H1 (cell line): ENCODE measurements at regions not wholly inside any gene's neighbourhood (a gene's known extent, or its start where the extent isn't known, plus 50 kb on each side); places are given as distances from the start of the nearest gene placed in this dataset.

ENCODE experiments used
- TF ChIP-seq, protein P1 (sequence below): IDR thresholded peaks from 2 replicates; pipeline ENCODE4 v1.6.1; 2011; ENCODE audit warnings: low read depth, mild to moderate bottlenecking, low read length; ENCODE audit not compliant: insufficient read depth

DNA sequence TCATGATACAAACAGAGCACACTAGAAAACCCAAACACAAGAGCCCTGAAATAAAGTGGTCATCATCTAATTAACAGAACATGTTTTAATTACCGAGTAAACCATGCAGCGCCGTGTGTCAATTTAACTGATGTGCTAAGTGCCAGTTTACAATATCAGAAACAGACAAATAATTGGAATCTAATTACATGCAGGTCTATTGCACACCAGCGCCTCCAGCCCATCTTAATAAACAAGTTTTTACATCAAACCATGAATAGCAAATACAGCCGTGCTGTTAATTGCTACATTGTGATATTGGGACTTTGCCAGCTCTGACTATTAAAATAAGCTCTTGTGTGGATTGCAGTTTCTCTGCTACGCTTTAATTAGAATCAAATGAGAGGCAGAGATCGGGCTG lies 510.2 kb upstream of the MDFIC2 start (continued):
- TF ChIP-seq, protein P1, sequence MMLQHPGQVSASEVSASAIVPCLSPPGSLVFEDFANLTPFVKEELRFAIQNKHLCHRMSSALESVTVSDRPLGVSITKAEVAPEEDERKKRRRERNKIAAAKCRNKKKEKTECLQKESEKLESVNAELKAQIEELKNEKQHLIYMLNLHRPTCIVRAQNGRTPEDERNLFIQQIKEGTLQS = no peak
